Left lung (tissue), 4 donors: ENCODE measurements at regions not wholly inside any gene's neighbourhood (a gene's known extent, or its start where the extent isn't known, plus 50 kb on each side); places are given as distances from the start of the nearest gene placed in this dataset.

Experiments used
- ATAC-seq: fragments of 200-7000 bp; cut with Tn5 transposase; one replicate; pipeline ENCODE4 v1.9.1; 2020; ENCODE audit warnings: moderate library complexity
- DNase-seq, 4 donors: peaks; one replicate each; pipeline ENCODE4 v3.0.0-alpha.2; 2013 to 2020
- H3K27ac ChIP-seq, 2 donors: fragments of 200-600 bp; sonication (generic) in 1 of 2; one replicate each; pipeline versions ENCODE4 v1.5.0 to v1.8.0; 2020 to 2021
- H3K27me3 ChIP-seq, 2 donors: fragments of 200-600 bp; sonication (generic) in 1 of 2; one replicate each; pipeline versions ENCODE4 v1.5.0 to v1.8.0; 2020 to 2021
- H3K36me3 ChIP-seq, 2 donors: fragments of 200-600 bp; sonication (generic) in 1 of 2; one replicate each; pipeline versions ENCODE4 v1.5.0 to v1.8.0; 2020 to 2021
- H3K4me1 ChIP-seq, 2 donors: fragments of 200-600 bp; one replicate each; pipeline ENCODE4 v1.8.0; 2021
- H3K4me3 ChIP-seq, 2 donors: fragments of 200-600 bp; sonication (generic) in 1 of 2; one replicate each; pipeline versions ENCODE4 v1.5.0 to v1.8.0; 2020 to 2021; ENCODE audit warnings: mild to moderate bottlenecking in 1 of 2
- H3K9me3 ChIP-seq, 2 donors: fragments of 200-600 bp; sonication (generic) in 1 of 2; one replicate each; pipeline versions ENCODE4 v1.5.0 to v1.8.0; 2020 to 2021
- CTCF ChIP-seq, 2 donors: fragments of 200-600 bp; sonication (generic) in 1 of 2; IDR thresholded peaks; one replicate each; pipeline versions ENCODE4 v1.5.0 to v1.8.0; 2021; ENCODE audit warnings: antibody characterized with exemption in 2 of 2
- intact Hi-C, 2 donors: fragments of 100-400 bp; cut with DNase I; formaldehyde crosslinking; loops; one replicate each; pipeline versions ENCODE4 v1.11.2 to v1.14.2; 2022
- donor health status: DM: no; HTN: yes; CAD: no.
- donor health status: DM: no; HTN: no; CAD: no.

DNA sequence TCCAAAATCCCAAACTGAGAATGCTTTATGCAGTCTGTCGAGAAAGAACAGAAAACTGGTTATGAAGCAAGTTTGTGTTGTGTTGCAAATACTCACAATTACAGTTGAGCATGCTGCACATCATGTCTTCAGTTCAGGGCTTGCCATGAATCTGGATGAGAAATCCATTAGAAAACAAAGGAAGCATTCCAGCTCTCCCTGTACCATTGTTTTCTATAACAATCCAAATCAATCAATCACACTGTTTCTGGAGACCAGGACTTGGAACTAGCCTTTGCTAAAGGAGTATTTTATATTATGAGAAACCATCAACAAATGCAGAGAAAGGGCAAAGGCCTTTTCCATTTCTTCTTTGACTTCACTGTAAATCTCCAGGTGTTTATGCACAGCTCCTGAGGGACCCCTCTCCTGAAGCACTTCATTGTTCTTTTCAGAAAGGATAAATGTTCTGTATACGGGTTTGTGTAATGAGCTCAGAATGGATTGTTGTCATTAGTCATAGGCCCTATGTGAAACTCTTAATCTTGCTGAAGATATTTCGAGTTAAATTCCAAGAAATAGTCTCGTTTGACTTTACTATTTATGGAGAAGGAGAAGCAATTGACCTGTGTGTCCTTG, 364.7 kb upstream of the POM121L12 start:
- ATAC-seq, result no peak
- Histone ChIP-seq H3K4me1 (no peaks in the 10 kb centered on the region), H3K27me3 (no peaks in the 10 kb centered on the region), H3K36me3 (no peaks in the 10 kb centered on the region), H3K27ac (no peak overlapping the region), H3K4me3 (no peak overlapping the region), H3K9me3 (peaks cover 0 to 8% of the 10 kb centered on the region in 2 donors)
- intact Hi-C loops, result no loop called here
- TF ChIP-seq CTCF (IDR thresholded peaks at IDR 0.05), result no peak
- no peak for DNase-seq

DNA sequence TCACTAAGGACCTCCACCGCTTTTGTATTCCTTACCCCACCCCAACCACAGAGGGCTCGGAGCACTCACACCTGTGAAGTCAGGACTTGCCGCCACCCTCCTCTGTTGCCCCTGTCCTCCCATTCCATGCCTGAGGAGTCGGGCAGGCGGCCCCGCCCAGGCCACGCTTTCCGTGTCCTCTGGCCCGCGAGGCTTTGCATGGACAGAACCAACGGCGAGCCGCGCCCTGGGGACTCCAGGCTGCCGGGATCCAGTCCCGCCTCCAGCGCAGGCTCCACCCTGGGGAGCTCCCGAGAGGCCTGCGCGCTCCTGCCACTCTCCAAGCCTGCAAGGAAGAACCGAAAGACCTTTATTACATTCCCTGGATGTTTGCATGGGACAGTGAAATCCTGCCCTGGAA, 366.4 kb upstream of the POM121L12 start:
- intact Hi-C loops, result no loop called here
- peak in 1 of 4 donors; percentile 71 for DNase-seq
- H3K27me3 ChIP-seq, result no peaks in the 10 kb centered on the region

DNA sequence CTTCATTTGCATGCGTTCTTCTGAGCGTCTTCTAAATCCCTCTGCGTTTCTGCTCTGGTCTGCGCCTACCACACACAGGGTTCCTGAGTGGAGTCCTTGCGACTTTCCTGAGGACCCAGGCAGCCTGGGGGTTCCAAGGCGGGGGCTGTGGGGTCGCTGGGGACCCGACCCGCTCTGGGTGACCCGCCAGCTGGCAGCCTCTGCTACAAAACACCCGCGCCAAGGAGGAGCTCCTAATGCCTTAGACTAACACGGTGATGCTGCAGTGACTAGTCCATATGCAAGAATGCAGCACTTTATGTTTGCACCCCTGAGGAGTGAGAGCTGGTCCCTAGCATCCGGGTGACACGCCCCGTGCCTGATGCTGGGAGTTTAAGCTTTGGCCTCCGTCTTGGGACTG, 367.0 kb upstream of the POM121L12 start:
- H3K27me3 ChIP-seq, result no peaks in the 10 kb centered on the region
- no peak for ATAC-seq
- no peaks in the 10 kb centered on the region for H3K4me1 ChIP-seq
- H3K4me3 ChIP-seq, result no peak overlapping the region
- peaks cover 0 to 8% of the 10 kb centered on the region in 2 donors for H3K9me3 ChIP-seq
- intact Hi-C loops, result no loop called here
- DNase-seq, result no peak
- no peaks in the 10 kb centered on the region for H3K36me3 ChIP-seq
- H3K27ac ChIP-seq, result no peak overlapping the region
- no peak for TF ChIP-seq CTCF (IDR thresholded peaks at IDR 0.05)

More for the DNA sequence above, 366.4 kb upstream of the POM121L12 start:
- no peak overlapping the region for H3K4me3 ChIP-seq
- no peaks in the 10 kb centered on the region for H3K36me3 ChIP-seq
- ATAC-seq, result no peak
- H3K9me3 ChIP-seq, result peaks cover 0 to 8% of the 10 kb centered on the region in 2 donors
- H3K4me1 ChIP-seq, result no peaks in the 10 kb centered on the region
- no peak overlapping the region for H3K27ac ChIP-seq
- no peak for TF ChIP-seq CTCF (IDR thresholded peaks at IDR 0.05)

DNA sequence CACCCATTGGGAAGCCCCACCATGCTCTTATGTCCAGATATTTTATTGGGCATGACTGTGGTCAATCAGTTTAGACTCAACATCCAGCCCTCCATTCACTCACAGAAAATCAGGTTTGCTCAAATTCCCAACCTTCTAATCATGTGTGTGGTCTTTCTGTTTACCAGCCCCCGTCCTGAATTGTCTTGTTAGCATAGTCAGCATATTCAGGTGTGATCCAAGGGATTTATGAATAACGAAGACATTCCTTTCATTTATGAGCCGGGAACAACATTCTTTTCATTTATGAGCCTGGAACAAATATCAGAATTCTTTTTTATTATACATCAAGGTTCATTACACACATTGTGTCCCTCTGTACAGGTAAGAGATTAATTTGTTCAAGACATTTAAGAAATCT, 376.3 kb upstream of the POM121L12 start:
- no peak for ATAC-seq
- H3K27me3 ChIP-seq, result no peaks in the 10 kb centered on the region
- H3K9me3 ChIP-seq, result peaks cover 0 to 11% of the 10 kb centered on the region in 2 donors
- DNase-seq, result no peak
- no peak overlapping the region for H3K4me3 ChIP-seq
- TF ChIP-seq CTCF (IDR thresholded peaks at IDR 0.05), result no peak
- intact Hi-C loops, result no loop called here
- no peaks in the 10 kb centered on the region for H3K36me3 ChIP-seq
- H3K27ac ChIP-seq, result no peak overlapping the region
- H3K4me1 ChIP-seq, result no peaks in the 10 kb centered on the region

DNA sequence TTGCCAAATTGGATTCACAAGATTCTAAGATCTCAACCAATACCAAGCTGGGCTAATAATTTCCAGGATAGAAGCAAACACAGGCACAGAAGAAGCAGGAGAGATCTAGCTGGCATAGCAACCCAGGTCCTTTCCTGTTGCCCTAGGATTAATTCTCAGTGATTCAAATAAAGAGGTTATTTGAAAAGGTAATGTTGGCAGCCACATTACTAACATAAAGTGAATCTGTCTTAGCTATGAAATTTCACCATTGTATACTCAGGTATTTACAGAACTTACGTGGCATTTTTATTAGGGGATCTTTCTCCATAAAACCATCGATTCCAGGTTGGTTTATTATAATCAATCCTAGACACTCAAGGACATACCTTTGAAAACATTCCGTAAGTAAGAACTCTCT, 379.3 kb upstream of the POM121L12 start:
- no peak for ATAC-seq
- DNase-seq, result no peak
- no peak overlapping the region for H3K27ac ChIP-seq
- no peak overlapping the region for H3K4me3 ChIP-seq
- H3K9me3 ChIP-seq, result peaks cover 0 to 10% of the 10 kb centered on the region in 2 donors
- no peaks in the 10 kb centered on the region for H3K27me3 ChIP-seq
- TF ChIP-seq CTCF (IDR thresholded peaks at IDR 0.05), result no peak
- no peaks in the 10 kb centered on the region for H3K36me3 ChIP-seq
- intact Hi-C loops, result no loop called here
- no peaks in the 10 kb centered on the region for H3K4me1 ChIP-seq
